ENCODE measurements at regions not wholly inside any gene's neighbourhood (a gene's known extent, or its start where the extent isn't known, plus 50 kb on each side); places are given as distances from the start of the nearest gene placed in this dataset.
A peak's percentile ranks its signal among the peaks of the same experiment; 100 is the strongest.

DNA sequence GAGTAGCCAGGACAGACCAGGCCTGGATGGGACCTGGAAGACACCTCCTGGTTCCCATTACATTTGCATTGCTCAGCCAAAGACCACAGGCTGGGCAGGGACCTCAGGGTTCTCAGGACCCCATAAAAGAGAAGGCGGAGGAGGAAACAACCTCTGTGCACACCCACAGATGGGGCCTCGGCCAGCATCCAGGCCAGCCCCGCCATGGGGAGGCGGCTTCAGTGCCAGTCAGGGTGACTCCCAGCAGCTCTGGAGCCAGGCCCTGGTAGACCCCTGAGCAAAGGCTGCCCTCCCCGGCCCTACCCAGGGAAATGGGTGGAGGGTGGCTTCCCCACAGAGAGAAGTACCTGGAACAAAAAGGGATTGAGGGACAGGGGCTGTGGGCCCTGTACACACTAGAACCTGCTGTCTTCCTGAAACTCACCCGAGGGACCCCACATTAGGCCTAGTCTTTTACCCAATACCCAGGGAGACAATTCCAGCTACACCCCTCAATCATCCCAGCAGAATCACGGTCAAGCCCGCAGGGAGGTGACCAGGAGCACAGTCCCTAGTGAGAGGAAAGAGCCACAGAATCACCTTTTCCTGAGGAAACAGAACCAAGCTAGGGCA is 64.5 kb downstream of the PSMG1 start:
- peaks cover 10% of the 10 kb centered on the region for H3K4me1 ChIP-seq (ENCODE audit: control insufficient read depth, insufficient read depth, low read length)
- no peak overlapping the region for H3K14ac ChIP-seq (replicated peaks; ENCODE audit: low read depth, low read length)
- H3K9ac ChIP-seq (ENCODE audit: low read depth, low read length), result no peak overlapping the region
- no peak overlapping the region for H2BK120ac ChIP-seq (ENCODE audit: low read depth, low read length)
- no peaks in the 10 kb centered on the region for H3K27me3 ChIP-seq (ENCODE audit: control insufficient read depth, insufficient read depth, low read length)
- peaks cover 12% of the 10 kb centered on the region for H3K9me1 ChIP-seq (ENCODE audit: insufficient read depth, low read length)
- no peak overlapping the region for H3K23ac ChIP-seq (ENCODE audit: low read depth, low read length)
- no peak overlapping the region for H3K4me2 ChIP-seq (ENCODE audit: low read depth, low read length)
- 0 out of 2 replicates have a peak overlapping the region, but pooled peaks have one; percentile 20 for H2AK5ac ChIP-seq (ENCODE audit: low read depth, low read length)
- CTCF ChIA-PET, result no interaction called here
- BruUV-seq (replicated peaks), result no TSS peak
- dilution Hi-C loops (cut with HindIII; ENCODE audit: low sequenced_read_pairs, unreplicated experiment) (no loop called here), intact Hi-C loops (cut with micrococcal nuclease) (no loop called here), in situ Hi-C loops (cut with MboI; ENCODE audit: low sequenced_read_pairs) (no loop called here)
- peak overlapping the region; percentile 23 for H2AK9ac ChIP-seq (replicated peaks; ENCODE audit: low read depth, low read length, poor library complexity)
- H3K27ac ChIP-seq (ENCODE audit: insufficient read depth, low read length), result no peak overlapping the region
- H3K56ac ChIP-seq (ENCODE audit: extremely low read depth, insufficient read depth, low read length), result no peak overlapping the region
- ATAC-seq (ENCODE audit: low read depth) (no peak), DNase-seq (no peak)
- H3K79me1 ChIP-seq (ENCODE audit: low read depth in 1 of 2, low read length in 2 of 2), result no peaks in the 10 kb centered on the region
- no peak overlapping the region for H4K91ac ChIP-seq (ENCODE audit: insufficient read depth, low read depth, low read length)
- no peak overlapping the region for H3K18ac ChIP-seq (ENCODE audit: low read depth, low read length)
- no peak overlapping the region for H2BK15ac ChIP-seq (ENCODE audit: low read depth, low read length)
- POLR2A ChIA-PET (ENCODE audit: unreplicated experiment), result no interaction called here
- TF ChIP-seq POLR2A (IDR thresholded peaks at IDR 0.05; ENCODE audit: low read depth, low read length) (no peak), MAZ (IDR thresholded peaks at IDR 0.05; ENCODE audit: borderline replicate concordance, low read depth, low read length) (no peak), MXI1 (IDR thresholded peaks at IDR 0.05; ENCODE audit: borderline replicate concordance, low read depth, low read length) (no peak)
- no peaks in the 10 kb centered on the region for H4K20me1 ChIP-seq (ENCODE audit: insufficient read depth, low read length)
- no peaks in the 10 kb centered on the region for H3K36me3 ChIP-seq (ENCODE audit: control insufficient read depth, insufficient read depth, low read length)
- no peak overlapping the region for H4K5ac ChIP-seq (ENCODE audit: low read depth, low read length)
- no peak overlapping the region for H4K8ac ChIP-seq (ENCODE audit: low read depth in 2 of 2, low read length in 2 of 2)
- H3K4me3 ChIP-seq (ENCODE audit: insufficient read depth, low read depth, low read length), result no peak overlapping the region
- no peak overlapping the region for H3K4ac ChIP-seq (ENCODE audit: low read depth, low read length)
- H3K9me3 ChIP-seq (ENCODE audit: control insufficient read depth, insufficient read depth, low read length), result no peaks in the 10 kb centered on the region
- no peak overlapping the region for H2AFZ ChIP-seq (replicated peaks; ENCODE audit: low read length, poor library complexity)
- no peak overlapping the region for H2BK5ac ChIP-seq (ENCODE audit: low read depth, low read length, poor library complexity, severe bottlenecking)
- WGBS, 2 experiments (ENCODE audit: extremely low coverage in 2 of 2, insufficient read length in 1 of 2), result 100% methylated on average over 2 of the region's 8 CpGs; no CpG with 5 or more reads in 1 of the 2 experiments
- no peak overlapping the region for H2BK20ac ChIP-seq (ENCODE audit: low read depth, low read length)
